NB4 (cell line): ENCODE measurements at regions not wholly inside any gene's neighbourhood (a gene's known extent, or its start where the extent isn't known, plus 50 kb on each side); places are given as distances from the start of the nearest gene placed in this dataset.

Experiments used
- MYC ChIP-seq: IDR thresholded peaks from 2 replicates; pipeline ENCODE4 v1.6.1; 2011; ENCODE audit warnings: low read depth, low read length
- POLR2A ChIP-seq: IDR thresholded peaks from 2 replicates; pipeline ENCODE4 v1.6.1; 2011; ENCODE audit warnings: mild to moderate bottlenecking; ENCODE audit not compliant: insufficient read length; ENCODE audit errors: extremely low read depth
- TF ChIP-seq, protein P1 (sequence below): IDR thresholded peaks from one replicate; pipeline ENCODE4 v1.5.1; 2012; ENCODE audit warnings: low read depth, low read length
- TF ChIP-seq, protein P2 (sequence below): IDR thresholded peaks from 2 replicates; pipeline ENCODE4 v1.6.1; 2011; ENCODE audit warnings: low read depth, low read length

DNA sequence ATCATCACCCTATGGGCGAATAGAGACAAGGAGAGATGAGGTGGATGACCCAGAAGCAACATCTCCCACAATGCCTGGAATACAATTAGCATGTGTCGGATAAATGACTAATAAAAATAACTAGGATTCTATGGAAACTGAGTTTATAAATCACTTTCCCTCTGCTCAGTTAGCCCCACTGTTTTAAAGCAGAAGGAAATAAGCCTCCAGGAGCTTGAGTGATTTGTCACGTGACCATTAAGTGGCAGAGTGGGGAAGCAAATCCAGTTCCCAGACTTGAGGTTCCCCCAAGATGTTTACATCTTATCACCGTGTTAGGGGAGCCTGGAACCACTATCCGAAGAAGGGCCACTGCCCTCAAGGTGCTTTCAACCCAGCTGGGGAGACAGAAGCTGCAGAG lies 136.5 kb upstream of the CCND2 start:
- TF ChIP-seq, protein P1, sequence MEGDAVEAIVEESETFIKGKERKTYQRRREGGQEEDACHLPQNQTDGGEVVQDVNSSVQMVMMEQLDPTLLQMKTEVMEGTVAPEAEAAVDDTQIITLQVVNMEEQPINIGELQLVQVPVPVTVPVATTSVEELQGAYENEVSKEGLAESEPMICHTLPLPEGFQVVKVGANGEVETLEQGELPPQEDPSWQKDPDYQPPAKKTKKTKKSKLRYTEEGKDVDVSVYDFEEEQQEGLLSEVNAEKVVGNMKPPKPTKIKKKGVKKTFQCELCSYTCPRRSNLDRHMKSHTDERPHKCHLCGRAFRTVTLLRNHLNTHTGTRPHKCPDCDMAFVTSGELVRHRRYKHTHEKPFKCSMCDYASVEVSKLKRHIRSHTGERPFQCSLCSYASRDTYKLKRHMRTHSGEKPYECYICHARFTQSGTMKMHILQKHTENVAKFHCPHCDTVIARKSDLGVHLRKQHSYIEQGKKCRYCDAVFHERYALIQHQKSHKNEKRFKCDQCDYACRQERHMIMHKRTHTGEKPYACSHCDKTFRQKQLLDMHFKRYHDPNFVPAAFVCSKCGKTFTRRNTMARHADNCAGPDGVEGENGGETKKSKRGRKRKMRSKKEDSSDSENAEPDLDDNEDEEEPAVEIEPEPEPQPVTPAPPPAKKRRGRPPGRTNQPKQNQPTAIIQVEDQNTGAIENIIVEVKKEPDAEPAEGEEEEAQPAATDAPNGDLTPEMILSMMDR: no peak
- TF ChIP-seq, protein P2, sequence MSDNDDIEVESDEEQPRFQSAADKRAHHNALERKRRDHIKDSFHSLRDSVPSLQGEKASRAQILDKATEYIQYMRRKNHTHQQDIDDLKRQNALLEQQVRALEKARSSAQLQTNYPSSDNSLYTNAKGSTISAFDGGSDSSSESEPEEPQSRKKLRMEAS: no peak
- no peak for TF ChIP-seq POLR2A
- no peak for TF ChIP-seq MYC
